CD8-positive, alpha-beta memory T cell (primary cell): ENCODE measurements at regions not wholly inside any gene's neighbourhood (a gene's known extent, or its start where the extent isn't known, plus 50 kb on each side); places are given as distances from the start of the nearest gene placed in this dataset.

Experiments
- CTCF ChIA-PET: fragments of 350-600 bp; sonication (Branson Sonifier 250); formaldehyde crosslinking; loops from one replicate; lab custom pipeline; 2021; ENCODE audit warnings: antibody characterized with exemption; lab: Charles Lee
- POLR2A ChIA-PET: fragments of 350-600 bp; sonication (Branson Sonifier 250); formaldehyde crosslinking; loops from one replicate; lab custom pipeline; 2021; ENCODE audit warnings: antibody characterized with exemption; lab: Charles Lee
- DNase-seq, 5 donors: peaks; one replicate each; pipeline versions ENCODE4 v3.0.0 to v3.0.0-alpha.2; 2020 to 2022; ENCODE audit warnings: mixed read lengths in 1 of 5
- H3K27ac ChIP-seq: one replicate; pipeline ENCODE4 v1.7.0; 2013; ENCODE audit warnings: low read depth, mild to moderate bottlenecking, low read length, moderate library complexity
- H3K27me3 ChIP-seq: 2 replicates; pipeline ENCODE4 v1.7.0; 2013; ENCODE audit warnings: low read length, mild to moderate bottlenecking; ENCODE audit not compliant: insufficient read depth, poor library complexity, severe bottlenecking
- H3K36me3 ChIP-seq: 2 replicates; pipeline ENCODE4 v1.7.0; 2013; ENCODE audit warnings: mild to moderate bottlenecking, low read length, moderate library complexity; ENCODE audit not compliant: insufficient read depth
- H3K4me1 ChIP-seq: 2 replicates; pipeline ENCODE4 v1.7.0; 2013; ENCODE audit warnings: mild to moderate bottlenecking, low read length, moderate library complexity; ENCODE audit not compliant: insufficient read depth
- H3K4me3 ChIP-seq: 2 replicates; pipeline ENCODE4 v1.7.0; 2013; ENCODE audit warnings: mild to moderate bottlenecking, low read length
- H3K9me3 ChIP-seq: 2 replicates; pipeline ENCODE4 v1.7.0; 2013; ENCODE audit warnings: mild to moderate bottlenecking, low read length
- H3K27ac Mint-ChIP-seq, 8 donors: one replicate each; pipeline ENCODE4 v1.8.0; 2020 to 2021; ENCODE audit warnings: mixed read lengths in 8 of 8, mild to moderate bottlenecking in 6 of 8, inconsistent platforms in 3 of 8, moderate library complexity in 3 of 8
- H3K27me3 Mint-ChIP-seq, 2 donors: one replicate each; pipeline ENCODE4 v1.8.0; 2020 to 2021; ENCODE audit warnings: mixed read lengths in 2 of 2, mild to moderate bottlenecking in 1 of 2, moderate library complexity in 1 of 2
- H3K36me3 Mint-ChIP-seq, 3 donors: one replicate each; pipeline ENCODE4 v1.8.0; 2020 to 2021; ENCODE audit warnings: mixed read lengths in 3 of 3, inconsistent platforms in 1 of 3, mild to moderate bottlenecking in 1 of 3
- H3K4me1 Mint-ChIP-seq, 3 donors: one replicate each; pipeline ENCODE4 v1.8.0; 2020 to 2021; ENCODE audit warnings: mixed read lengths in 3 of 3, inconsistent platforms in 1 of 3, mild to moderate bottlenecking in 1 of 3
- H3K4me3 Mint-ChIP-seq, 7 donors: one replicate each; pipeline ENCODE4 v1.8.0; 2020 to 2021; ENCODE audit warnings: mixed read lengths in 7 of 7, mild to moderate bottlenecking in 6 of 7, moderate library complexity in 4 of 7, inconsistent platforms in 2 of 7
- H3K9me3 Mint-ChIP-seq, 5 donors: one replicate each; pipeline ENCODE4 v1.8.0; 2020 to 2022; ENCODE audit warnings: mixed read lengths in 5 of 5, mild to moderate bottlenecking in 3 of 5, moderate library complexity in 2 of 5, inconsistent platforms in 1 of 5

GRCh38 chr9:105066275-105066865, 138.4 kb upstream of the ABCA1 start:
- no peak overlapping the region for H3K4me3 Mint-ChIP-seq
- H3K9me3 ChIP-seq: no peaks in the 10 kb centered on the region
- no peaks in the 10 kb centered on the region for H3K36me3 ChIP-seq
- H3K4me3 ChIP-seq: no peak overlapping the region
- CTCF ChIA-PET: interaction anchor here (0.7 kb wide), 1 partner anchor 393 kb away, joined by 3 read pairs; no protein-coding TSS in a partner anchor
- H3K9me3 Mint-ChIP-seq: peaks cover 0 to 2% (median 0%) of the 10 kb centered on the region in 5 donors
- no peaks in the 10 kb centered on the region for H3K27me3 ChIP-seq
- peaks cover 4% of the 10 kb centered on the region for H3K4me1 ChIP-seq
- peaks cover 8 to 26% of the 10 kb centered on the region in 2 donors for H3K27me3 Mint-ChIP-seq
- POLR2A ChIA-PET: no interaction called here
- peaks cover 0 to 7% (median 0%) of the 10 kb centered on the region in 3 donors for H3K4me1 Mint-ChIP-seq
- peak overlapping the region in 1 of 8 donors; percentile 20 for H3K27ac Mint-ChIP-seq
- DNase-seq: no peak
- no peak overlapping the region for H3K27ac ChIP-seq
- no peaks in the 10 kb centered on the region for H3K36me3 Mint-ChIP-seq

- Histone ChIP-seq H3K9me3 (no peaks in the 10 kb centered on the region), H3K27me3 (no peaks in the 10 kb centered on the region), H3K4me1 (peaks cover 4% of the 10 kb centered on the region), H3K4me3 (no peak overlapping the region), H3K27ac (no peak overlapping the region), H3K36me3 (no peaks in the 10 kb centered on the region)
- no peaks in the 10 kb centered on the region for H3K36me3 Mint-ChIP-seq
- DNase-seq: no peak
- no peak overlapping the region for H3K4me3 Mint-ChIP-seq
- peaks cover 4 to 19% of the 10 kb centered on the region in 2 donors for H3K27me3 Mint-ChIP-seq
- peaks cover 0 to 7% (median 0%) of the 10 kb centered on the region in 3 donors for H3K4me1 Mint-ChIP-seq
- CTCF ChIA-PET: no interaction called here
- peaks cover 0 to 2% (median 0%) of the 10 kb centered on the region in 5 donors for H3K9me3 Mint-ChIP-seq
- no peak overlapping the region for H3K27ac Mint-ChIP-seq
- POLR2A ChIA-PET: no interaction called here
Observed at GRCh38 chr9:105067895-105068580, 140.1 kb upstream of the ABCA1 start.

GRCh38 chr9:105069285-105069684, 141.3 kb upstream of the ABCA1 start:
- H3K36me3 ChIP-seq: no peaks in the 10 kb centered on the region
- POLR2A ChIA-PET: no interaction called here

GRCh38 chr9:105069696-105070095, 141.7 kb upstream of the ABCA1 start:
- H3K36me3 Mint-ChIP-seq: no peaks in the 10 kb centered on the region
- peaks cover 0 to 2% (median 0%) of the 10 kb centered on the region in 5 donors for H3K9me3 Mint-ChIP-seq
- DNase-seq: no peak
- CTCF ChIA-PET: no interaction called here
- H3K27ac Mint-ChIP-seq: no peak overlapping the region
- Histone ChIP-seq H3K27me3 (no peaks in the 10 kb centered on the region), H3K9me3 (no peaks in the 10 kb centered on the region), H3K4me1 (no peaks in the 10 kb centered on the region), H3K4me3 (no peak overlapping the region), H3K36me3 (no peaks in the 10 kb centered on the region), H3K27ac (no peak overlapping the region)
- POLR2A ChIA-PET: no interaction called here
- H3K27me3 Mint-ChIP-seq: peaks cover 0 to 9% of the 10 kb centered on the region in 2 donors
- no peak overlapping the region for H3K4me3 Mint-ChIP-seq
- H3K4me1 Mint-ChIP-seq: no peaks in the 10 kb centered on the region

More at GRCh38 chr9:105069285-105069684, 141.3 kb upstream of the ABCA1 start:
- H3K36me3 Mint-ChIP-seq: no peaks in the 10 kb centered on the region
- H3K27me3 Mint-ChIP-seq: peaks cover 0 to 10% of the 10 kb centered on the region in 2 donors
- H3K9me3 ChIP-seq: no peaks in the 10 kb centered on the region
- H3K9me3 Mint-ChIP-seq: peaks cover 0 to 2% (median 0%) of the 10 kb centered on the region in 5 donors
- H3K4me3 ChIP-seq: no peak overlapping the region
- DNase-seq: no peak
- no peaks in the 10 kb centered on the region for H3K4me1 ChIP-seq
- CTCF ChIA-PET: no interaction called here
- no peak overlapping the region for H3K27ac Mint-ChIP-seq
- no peak overlapping the region for H3K4me3 Mint-ChIP-seq
- H3K27me3 ChIP-seq: no peaks in the 10 kb centered on the region
- no peaks in the 10 kb centered on the region for H3K4me1 Mint-ChIP-seq
- no peak overlapping the region for H3K27ac ChIP-seq

- Histone ChIP-seq H3K4me3 (no peak overlapping the region), H3K9me3 (no peaks in the 10 kb centered on the region), H3K27me3 (no peaks in the 10 kb centered on the region), H3K36me3 (no peaks in the 10 kb centered on the region), H3K4me1 (no peaks in the 10 kb centered on the region), H3K27ac (no peak overlapping the region)
- POLR2A ChIA-PET: no interaction called here
- H3K9me3 Mint-ChIP-seq: peaks cover 0 to 2% (median 0%) of the 10 kb centered on the region in 5 donors
- H3K27ac Mint-ChIP-seq: no peak overlapping the region
- no peak overlapping the region for H3K4me3 Mint-ChIP-seq
- H3K36me3 Mint-ChIP-seq: no peaks in the 10 kb centered on the region
- H3K4me1 Mint-ChIP-seq: no peaks in the 10 kb centered on the region
- DNase-seq: no peak
- CTCF ChIA-PET: no interaction called here
- H3K27me3 Mint-ChIP-seq: peaks cover 0 to 4% of the 10 kb centered on the region in 2 donors
Observed at GRCh38 chr9:105070176-105070575, 142.2 kb upstream of the ABCA1 start.

GRCh38 chr9:105072476-105072875, 144.5 kb upstream of the ABCA1 start:
- no peaks in the 10 kb centered on the region for H3K27me3 ChIP-seq
- H3K27me3 Mint-ChIP-seq: peaks cover 0 to 2% of the 10 kb centered on the region in 2 donors
- H3K36me3 Mint-ChIP-seq: no peaks in the 10 kb centered on the region
- H3K27ac ChIP-seq: no peak overlapping the region
- H3K27ac Mint-ChIP-seq: no peak overlapping the region
- no peak for DNase-seq
- no peak overlapping the region for H3K4me3 ChIP-seq
- H3K9me3 Mint-ChIP-seq: no peaks in the 10 kb centered on the region
- H3K4me1 Mint-ChIP-seq: no peaks in the 10 kb centered on the region
- no peaks in the 10 kb centered on the region for H3K4me1 ChIP-seq
- no peaks in the 10 kb centered on the region for H3K9me3 ChIP-seq
- H3K36me3 ChIP-seq: no peaks in the 10 kb centered on the region
- no peak overlapping the region for H3K4me3 Mint-ChIP-seq
- ChIA-PET POLR2A (no interaction called here), CTCF (no interaction called here)

GRCh38 chr9:105073147-105073546, 145.2 kb upstream of the ABCA1 start:
- CTCF ChIA-PET: no interaction called here

GRCh38 chr9:105074491-105074890, 146.5 kb upstream of the ABCA1 start:
- no peak overlapping the region for H3K4me3 Mint-ChIP-seq
- H3K36me3 Mint-ChIP-seq: no peaks in the 10 kb centered on the region
- H3K36me3 ChIP-seq: no peaks in the 10 kb centered on the region
- H3K27me3 ChIP-seq: no peaks in the 10 kb centered on the region
- peaks cover 0 to 2% of the 10 kb centered on the region in 2 donors for H3K27me3 Mint-ChIP-seq
- no peak overlapping the region for H3K27ac ChIP-seq
- no peak overlapping the region for H3K27ac Mint-ChIP-seq
- POLR2A ChIA-PET: interaction anchor here (0.6 kb wide), 1 partner anchor 100 kb away, joined by 6 read pairs; no protein-coding TSS in a partner anchor
- no peaks in the 10 kb centered on the region for H3K4me1 Mint-ChIP-seq
- H3K9me3 Mint-ChIP-seq: no peaks in the 10 kb centered on the region
- CTCF ChIA-PET: no interaction called here
- H3K4me3 ChIP-seq: no peak overlapping the region
- DNase-seq: no peak
- H3K4me1 ChIP-seq: no peaks in the 10 kb centered on the region
- H3K9me3 ChIP-seq: no peaks in the 10 kb centered on the region

More at GRCh38 chr9:105073147-105073546, 145.2 kb upstream of the ABCA1 start:
- peaks cover 0 to 2% of the 10 kb centered on the region in 2 donors for H3K27me3 Mint-ChIP-seq
- H3K27ac Mint-ChIP-seq: no peak overlapping the region
- Histone ChIP-seq H3K4me1 (no peaks in the 10 kb centered on the region), H3K36me3 (no peaks in the 10 kb centered on the region), H3K4me3 (no peak overlapping the region), H3K27me3 (no peaks in the 10 kb centered on the region), H3K27ac (no peak overlapping the region), H3K9me3 (no peaks in the 10 kb centered on the region)
- H3K4me3 Mint-ChIP-seq: no peak overlapping the region
- POLR2A ChIA-PET: no interaction called here
- no peaks in the 10 kb centered on the region for H3K36me3 Mint-ChIP-seq
- no peak for DNase-seq
- no peaks in the 10 kb centered on the region for H3K4me1 Mint-ChIP-seq
- no peaks in the 10 kb centered on the region for H3K9me3 Mint-ChIP-seq
